ENCODE measurements at regions not wholly inside any gene's neighbourhood (a gene's known extent, or its start where the extent isn't known, plus 50 kb on each side); places are given as distances from the start of the nearest gene placed in this dataset.

- TF ChIP-seq E2F6 (IDR thresholded peaks at IDR 0.05) (no peak), NRF1 (IDR thresholded peaks at IDR 0.05; ENCODE audit: low read depth, low read length) (no peak), FOSL1 (IDR thresholded peaks at IDR 0.05; ENCODE audit: insufficient read depth, low read depth, low read length) (no peak)
Observed at GRCh38 chr5:6159832-6160430, 218.4 kb downstream of the MED10 start (continued).

All from H1 (cell line).